ENCODE measurements at regions not wholly inside any gene's neighbourhood (a gene's known extent, or its start where the extent isn't known, plus 50 kb on each side); places are given as distances from the start of the nearest gene placed in this dataset.
"Not testable (repeated sequence)": the region's sequence is repeated elsewhere in the genome, so short reads cannot be mapped to it uniquely, and the experiment has no call there.

DNA sequence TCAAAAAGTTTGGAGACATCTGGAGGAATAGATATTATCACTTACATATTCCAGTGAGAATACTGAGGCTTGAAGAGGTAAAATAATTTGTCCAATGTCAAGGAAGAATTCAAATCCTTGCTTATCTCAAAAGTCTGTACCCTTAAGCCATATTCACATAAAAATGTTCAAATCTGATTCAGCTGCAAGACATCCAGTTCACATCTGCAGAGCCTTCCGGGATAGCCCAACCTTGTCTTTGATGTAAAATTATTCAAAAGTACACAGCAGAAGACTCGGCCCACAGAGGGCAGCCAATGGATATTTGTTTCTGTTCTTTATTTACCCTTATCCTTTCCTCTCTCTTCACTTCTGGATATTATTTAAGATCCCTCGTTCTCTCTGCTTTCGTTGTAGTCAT lies 1183.8 kb upstream of the WWC1 start:
- TF ChIP-seq, protein P1, sequence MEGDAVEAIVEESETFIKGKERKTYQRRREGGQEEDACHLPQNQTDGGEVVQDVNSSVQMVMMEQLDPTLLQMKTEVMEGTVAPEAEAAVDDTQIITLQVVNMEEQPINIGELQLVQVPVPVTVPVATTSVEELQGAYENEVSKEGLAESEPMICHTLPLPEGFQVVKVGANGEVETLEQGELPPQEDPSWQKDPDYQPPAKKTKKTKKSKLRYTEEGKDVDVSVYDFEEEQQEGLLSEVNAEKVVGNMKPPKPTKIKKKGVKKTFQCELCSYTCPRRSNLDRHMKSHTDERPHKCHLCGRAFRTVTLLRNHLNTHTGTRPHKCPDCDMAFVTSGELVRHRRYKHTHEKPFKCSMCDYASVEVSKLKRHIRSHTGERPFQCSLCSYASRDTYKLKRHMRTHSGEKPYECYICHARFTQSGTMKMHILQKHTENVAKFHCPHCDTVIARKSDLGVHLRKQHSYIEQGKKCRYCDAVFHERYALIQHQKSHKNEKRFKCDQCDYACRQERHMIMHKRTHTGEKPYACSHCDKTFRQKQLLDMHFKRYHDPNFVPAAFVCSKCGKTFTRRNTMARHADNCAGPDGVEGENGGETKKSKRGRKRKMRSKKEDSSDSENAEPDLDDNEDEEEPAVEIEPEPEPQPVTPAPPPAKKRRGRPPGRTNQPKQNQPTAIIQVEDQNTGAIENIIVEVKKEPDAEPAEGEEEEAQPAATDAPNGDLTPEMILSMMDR (IDR thresholded peaks at IDR 0.05), result no peak
- no peaks in the 10 kb centered on the region for H3K27me3 ChIP-seq
- no peaks in the 10 kb centered on the region for H3K4me1 ChIP-seq
- no peak overlapping the region for H3K4me3 ChIP-seq
- no peak for DNase-seq (ENCODE audit: low spot score)
- no peak overlapping the region for H3K27ac ChIP-seq
- H3K36me3 ChIP-seq, result no peaks in the 10 kb centered on the region
- no peaks in the 10 kb centered on the region for H3K9me3 ChIP-seq

DNA sequence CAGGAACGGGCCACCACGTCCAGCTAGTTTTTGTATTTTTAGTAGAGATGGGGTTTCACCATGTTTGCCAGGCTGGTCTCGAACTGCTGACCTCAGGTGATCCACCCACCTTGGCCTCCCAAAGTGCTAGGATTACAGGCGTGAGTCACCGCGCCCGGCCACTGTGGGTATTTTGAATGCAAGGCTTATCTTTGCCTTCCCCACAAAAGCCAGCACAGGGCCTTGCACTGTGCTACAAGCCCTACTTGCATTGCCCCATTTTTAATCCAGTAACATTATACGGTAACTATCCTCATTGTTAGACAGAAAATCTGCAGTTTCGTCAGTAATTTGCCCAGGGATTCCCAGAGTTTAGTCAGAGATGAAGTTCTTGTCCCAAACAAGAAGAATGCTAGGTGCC lies 1183.2 kb upstream of the WWC1 start:
- not testable (repeated sequence) for H3K4me3 ChIP-seq; H3K27me3 ChIP-seq; H3K36me3 ChIP-seq; DNase-seq (ENCODE audit: low spot score); H3K27ac ChIP-seq; H3K4me1 ChIP-seq; H3K9me3 ChIP-seq

DNA sequence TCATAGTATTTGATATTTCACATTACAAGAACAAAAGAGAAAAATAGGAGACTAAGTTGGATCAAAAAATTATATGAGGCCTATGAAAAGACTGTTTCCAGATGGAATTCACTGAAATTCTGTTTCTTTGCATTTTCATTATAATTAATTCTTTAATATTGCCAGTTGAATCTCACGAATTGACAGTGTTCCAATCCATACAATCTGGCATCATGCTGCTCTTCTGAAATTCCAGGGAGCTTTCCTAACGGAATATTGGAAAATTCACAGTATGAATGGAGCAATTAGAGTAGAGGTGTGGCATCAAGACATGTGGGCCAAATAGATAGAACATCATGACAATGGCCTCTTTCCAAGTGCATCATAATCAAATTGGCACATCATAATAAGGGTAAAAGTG lies 1178.9 kb upstream of the WWC1 start:
- no peaks in the 10 kb centered on the region for H3K4me1 ChIP-seq
- TF ChIP-seq, protein P1 (IDR thresholded peaks at IDR 0.05), result no peak
- H3K27ac ChIP-seq, result no peak overlapping the region
- no peaks in the 10 kb centered on the region for H3K27me3 ChIP-seq
- DNase-seq (ENCODE audit: low spot score), result no peak
- H3K9me3 ChIP-seq, result no peaks in the 10 kb centered on the region
- no peaks in the 10 kb centered on the region for H3K36me3 ChIP-seq
- no peak overlapping the region for H3K4me3 ChIP-seq

DNA sequence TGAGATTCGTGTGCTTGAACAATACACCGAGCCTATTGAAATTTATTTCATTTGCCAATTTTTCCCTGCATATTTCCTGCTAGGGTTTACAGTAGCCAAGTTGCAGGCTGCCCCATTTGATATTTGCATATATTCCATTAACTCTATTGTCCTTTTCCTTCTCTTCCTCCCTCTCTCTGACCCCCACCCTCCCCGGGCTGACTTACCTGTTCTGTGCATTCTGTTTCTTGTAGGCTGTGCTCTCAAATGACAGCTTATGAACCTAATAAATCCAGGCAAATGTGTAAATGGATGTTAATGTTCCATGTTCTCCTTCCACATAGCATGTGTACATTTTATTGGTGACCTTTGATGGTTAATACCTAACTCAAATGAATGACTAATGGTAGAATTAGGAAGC lies 1169.2 kb upstream of the WWC1 start:
- no peak overlapping the region for H3K27ac ChIP-seq
- no peaks in the 10 kb centered on the region for H3K27me3 ChIP-seq
- no peaks in the 10 kb centered on the region for H3K36me3 ChIP-seq
- no peak overlapping the region for H3K4me3 ChIP-seq
- DNase-seq (ENCODE audit: low spot score), result no peak
- TF ChIP-seq, protein P1 (IDR thresholded peaks at IDR 0.05), result no peak
- no peaks in the 10 kb centered on the region for H3K9me3 ChIP-seq
- H3K4me1 ChIP-seq, result no peaks in the 10 kb centered on the region

DNA sequence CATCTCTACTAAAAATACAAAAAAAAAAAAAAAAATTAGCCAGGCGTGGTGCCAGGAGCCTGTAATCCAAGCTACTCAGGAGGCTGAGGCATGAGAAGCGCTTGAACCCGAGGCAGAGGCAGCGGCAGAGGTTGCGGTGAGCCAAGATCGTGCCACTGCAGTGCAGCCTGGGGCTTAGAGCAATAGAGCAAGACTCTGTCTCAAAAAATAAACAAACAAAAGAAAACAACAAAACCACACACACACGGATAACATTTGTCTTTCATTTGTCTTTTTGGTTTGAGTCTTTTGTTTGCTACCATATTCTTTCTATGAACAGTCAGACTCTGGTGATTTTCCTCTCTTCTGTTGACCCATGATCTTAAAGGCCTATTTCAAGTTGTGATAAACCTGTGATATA lies 1168.3 kb upstream of the WWC1 start:
- no peak overlapping the region for H3K4me3 ChIP-seq
- no peaks in the 10 kb centered on the region for H3K4me1 ChIP-seq
- TF ChIP-seq, protein P1 (IDR thresholded peaks at IDR 0.05), result no peak
- no peaks in the 10 kb centered on the region for H3K36me3 ChIP-seq
- no peak for DNase-seq (ENCODE audit: low spot score)
- H3K27ac ChIP-seq, result no peak overlapping the region
- no peaks in the 10 kb centered on the region for H3K27me3 ChIP-seq
- H3K9me3 ChIP-seq, result no peaks in the 10 kb centered on the region

DNA sequence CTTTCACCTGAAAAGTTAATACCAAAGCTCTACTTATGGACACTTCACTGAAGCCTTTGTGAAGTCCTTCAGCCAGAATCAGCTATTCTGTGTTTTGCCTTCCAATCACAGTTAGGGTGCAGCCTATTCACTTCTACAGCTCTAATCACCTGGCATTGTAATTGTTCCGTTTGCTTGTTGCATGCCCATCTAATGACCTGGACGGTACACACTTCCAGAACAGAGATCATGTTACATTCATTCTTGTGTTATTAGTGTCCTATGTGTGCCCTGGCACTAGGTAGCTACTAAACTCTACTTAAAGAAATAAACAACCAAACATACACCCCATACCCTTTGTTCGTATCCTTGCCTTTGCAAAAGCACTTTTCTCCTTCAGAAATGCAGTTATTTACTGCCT lies 1162.9 kb upstream of the WWC1 start:
- H3K4me1 ChIP-seq, result no peaks in the 10 kb centered on the region
- no peak for DNase-seq (ENCODE audit: low spot score)
- H3K4me3 ChIP-seq, result no peak overlapping the region
- no peaks in the 10 kb centered on the region for H3K9me3 ChIP-seq
- no peaks in the 10 kb centered on the region for H3K27me3 ChIP-seq
- no peak overlapping the region for H3K27ac ChIP-seq
- TF ChIP-seq, protein P1 (IDR thresholded peaks at IDR 0.05), result no peak
- H3K36me3 ChIP-seq, result no peaks in the 10 kb centered on the region
